Heart left ventricle (tissue), 13 donors: ENCODE measurements at regions not wholly inside any gene's neighbourhood (a gene's known extent, or its start where the extent isn't known, plus 50 kb on each side); places are given as distances from the start of the nearest gene placed in this dataset.

Experiments used
- POLR2A ChIP-seq, 2 donors: fragments of 450-650 bp; IDR thresholded peaks; one replicate each; pipeline ENCODE4 v1.6.1; 2017; ENCODE audit warnings: antibody characterized with exemption in 2 of 2, mild to moderate bottlenecking in 2 of 2, moderate library complexity in 2 of 2
- TF ChIP-seq, protein P1 (sequence below), 12 donors: fragments of 200-600 bp; sonication (generic) in 4 of 12; IDR thresholded peaks; one replicate each; pipeline versions ENCODE4 v1.5.0 to v1.8.0; 2018 to 2022; ENCODE audit warnings: antibody characterized with exemption in 12 of 12, mild to moderate bottlenecking in 5 of 12
- donor health status: ischemic (EF 13 %, LVEDD 7.1; RV severe dilation, severe dysfunction).
- donor health status: DM: no; HTN: yes; CAD: no.
- donor health status: DM: no; HTN: no; CAD: no.
- donor health status: ischemic (EF 25% LVEDD 6.9; RV normal size, moderate dysfunction).
- donor health status: ischemic (EF 25% LVEDD 5.7; RV mildly dilated, moderate dysfunction).
- donor health status: ischemic (EF 35%, LVEDD 5.7; RV mildly dilated, moderate dysfunction).
- donor health status: nonischemic (EF 11% LVEDD 7.7; RV severe dilation, severe dysfunction).
- donor health status: DM: yes; HTN: yes; CAD: no.
- donor health status: PGD.
- donor health status: ischemic (EF 29% LVEDD 5.4; RV normal size, mild dysfunction).
- donor health status: nonischemic (EF 23%, LVEDD 6.1; RV moderate dilation, normal function).

GRCh38 chr4:125994430-125994829 lies 679.7 kb downstream of the FAT4 start:
- TF ChIP-seq, protein P1, sequence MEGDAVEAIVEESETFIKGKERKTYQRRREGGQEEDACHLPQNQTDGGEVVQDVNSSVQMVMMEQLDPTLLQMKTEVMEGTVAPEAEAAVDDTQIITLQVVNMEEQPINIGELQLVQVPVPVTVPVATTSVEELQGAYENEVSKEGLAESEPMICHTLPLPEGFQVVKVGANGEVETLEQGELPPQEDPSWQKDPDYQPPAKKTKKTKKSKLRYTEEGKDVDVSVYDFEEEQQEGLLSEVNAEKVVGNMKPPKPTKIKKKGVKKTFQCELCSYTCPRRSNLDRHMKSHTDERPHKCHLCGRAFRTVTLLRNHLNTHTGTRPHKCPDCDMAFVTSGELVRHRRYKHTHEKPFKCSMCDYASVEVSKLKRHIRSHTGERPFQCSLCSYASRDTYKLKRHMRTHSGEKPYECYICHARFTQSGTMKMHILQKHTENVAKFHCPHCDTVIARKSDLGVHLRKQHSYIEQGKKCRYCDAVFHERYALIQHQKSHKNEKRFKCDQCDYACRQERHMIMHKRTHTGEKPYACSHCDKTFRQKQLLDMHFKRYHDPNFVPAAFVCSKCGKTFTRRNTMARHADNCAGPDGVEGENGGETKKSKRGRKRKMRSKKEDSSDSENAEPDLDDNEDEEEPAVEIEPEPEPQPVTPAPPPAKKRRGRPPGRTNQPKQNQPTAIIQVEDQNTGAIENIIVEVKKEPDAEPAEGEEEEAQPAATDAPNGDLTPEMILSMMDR (IDR thresholded peaks at IDR 0.05), result no peak
- no peak for TF ChIP-seq POLR2A (IDR thresholded peaks at IDR 0.05)
